ENCODE measurements at regions not wholly inside any gene's neighbourhood (a gene's known extent, or its start where the extent isn't known, plus 50 kb on each side); places are given as distances from the start of the nearest gene placed in this dataset.

GRCh38 chr17:72068643-72069042, 52.2 kb upstream of the SOX9 start:
- DNase-seq: no peak

- DNase-seq: no peak
Observed at GRCh38 chr17:72069586-72070202, 51.1 kb upstream of the SOX9 start.
